CD4-positive, alpha-beta T cell (primary cell): ENCODE measurements at regions not wholly inside any gene's neighbourhood (a gene's known extent, or its start where the extent isn't known, plus 50 kb on each side); places are given as distances from the start of the nearest gene placed in this dataset.

Experiments
- ATAC-seq: fragments of 200-7000 bp; cut with Tn5 transposase; one replicate; pipeline ENCODE4 v1.10.0; 2022; ENCODE audit warnings: mild to moderate bottlenecking; ENCODE audit not compliant: poor library complexity
- CTCF ChIA-PET: fragments of 350-600 bp; sonication (Branson Sonifier 250); formaldehyde crosslinking; loops from one replicate; lab custom pipeline; 2021; ENCODE audit warnings: antibody characterized with exemption, inconsistent platforms; lab: Charles Lee
- POLR2A ChIA-PET: fragments of 350-600 bp; sonication (Branson Sonifier 250); formaldehyde crosslinking; loops from one replicate; lab custom pipeline; 2021; ENCODE audit warnings: antibody characterized with exemption, inconsistent platforms; lab: Charles Lee
- DNase-seq, 14 experiments: peaks; one replicate each; pipeline ENCODE4 v3.0.0-alpha.2; 2013 to 2020; ENCODE audit warnings: mixed read lengths in 2 of 14
- H3K27ac ChIP-seq, 2 donors: one replicate each; pipeline versions ENCODE4 v1.5.1 to v1.7.0; 2013; ENCODE audit warnings: low read length in 2 of 2, low read depth in 1 of 2, mild to moderate bottlenecking in 1 of 2
- H3K27me3 ChIP-seq, 2 experiments: 1 replicate in 1 of 2; 2 replicates in 1 of 2; pipeline versions ENCODE4 v1.6.1 to v1.7.0; 2013; ENCODE audit warnings: low read length in 2 of 2, control low read depth in 1 of 2, mild to moderate bottlenecking in 1 of 2, moderate library complexity in 1 of 2; ENCODE audit not compliant: insufficient read depth in 2 of 2, control insufficient read depth in 1 of 2
- H3K36me3 ChIP-seq: one replicate; pipeline ENCODE4 v1.6.1; 2013; ENCODE audit warnings: low read length, control low read depth; ENCODE audit not compliant: insufficient read depth
- H3K4me1 ChIP-seq: one replicate; pipeline ENCODE4 v1.6.1; 2013; ENCODE audit warnings: low read length, control low read depth; ENCODE audit not compliant: insufficient read depth
- H3K4me3 ChIP-seq: one replicate; pipeline ENCODE4 v1.5.1; 2013; ENCODE audit warnings: mild to moderate bottlenecking, low read length, moderate library complexity
- H3K9me3 ChIP-seq, 2 experiments: 1 replicate in 1 of 2; 2 replicates in 1 of 2; pipeline versions ENCODE4 v1.6.1 to v1.7.0; 2013; ENCODE audit warnings: low read length in 2 of 2, mild to moderate bottlenecking in 2 of 2, control low read depth in 1 of 2, moderate library complexity in 1 of 2; ENCODE audit not compliant: control insufficient read depth in 1 of 2, insufficient read depth in 1 of 2
- H3K27ac Mint-ChIP-seq: one replicate; pipeline ENCODE4 v1.8.0; 2020; ENCODE audit warnings: mixed read lengths
- H3K27me3 Mint-ChIP-seq: one replicate; pipeline ENCODE4 v1.8.0; 2021; ENCODE audit warnings: mixed read lengths
- H3K36me3 Mint-ChIP-seq: one replicate; pipeline ENCODE4 v1.8.0; 2021; ENCODE audit warnings: low read depth, mixed read lengths
- H3K4me1 Mint-ChIP-seq: one replicate; pipeline ENCODE4 v1.8.0; 2021; ENCODE audit warnings: low read depth, mixed read lengths
- H3K4me3 Mint-ChIP-seq: one replicate; pipeline ENCODE4 v1.8.0; 2020; ENCODE audit warnings: mild to moderate bottlenecking, mixed read lengths
- H3K9me3 Mint-ChIP-seq: one replicate; pipeline ENCODE4 v1.8.0; 2020; ENCODE audit warnings: mixed read lengths
- CTCF ChIP-seq: fragments of 200-600 bp; IDR thresholded peaks from one replicate; pipeline ENCODE4 v1.8.0; 2022; ENCODE audit warnings: antibody characterized with exemption, mild to moderate bottlenecking
- intact Hi-C, 2 experiments: fragments of 100-400 bp; cut with DNase I in 1 of 2; cut with micrococcal nuclease in 1 of 2; formaldehyde crosslinking; loops; one replicate each; pipeline versions ENCODE4 v1.15.1 to v1.9.0; 2023 to 2025; cut with DNase I, micrococcal nuclease

GRCh38 chr6:27806981-27807440 lies 105.2 kb downstream of the OR2B2 start:
- H3K27ac Mint-ChIP-seq, result peak overlapping the region; percentile 96
- H3K4me1 ChIP-seq, result peaks cover 30% of the 10 kb centered on the region
- H3K4me3 Mint-ChIP-seq, result peak overlapping the region; percentile 96
- H3K27me3 Mint-ChIP-seq, result peaks cover 4% of the 10 kb centered on the region
- peaks cover 51% of the 10 kb centered on the region for H3K4me1 Mint-ChIP-seq
- ChIA-PET CTCF (interaction anchor here (0.6 to 5.0 kb wide), 5 partner anchors 11 to 1809 kb away, joined by 3 to 36 read pairs (median 7); a partner anchor contains a TSS), POLR2A (interaction anchor here (0.6 to 10.4 kb wide), 34 partner anchors 9 to 1789 kb away, joined by 3 to 915 read pairs (median 11); partner anchors contain the start of gene ZKSCAN8)
- peak overlapping the region; percentile 65 for H3K4me3 ChIP-seq
- no peaks in the 10 kb centered on the region for H3K9me3 Mint-ChIP-seq
- intact Hi-C loops, result loop anchor here in 1 of 2 experiments (10.0 kb wide), 1 partner anchor 52 kb away; no protein-coding TSS in a partner anchor
- no peaks in the 10 kb centered on the region for H3K36me3 ChIP-seq
- peak overlapping the region; percentile 62 to 86 for H3K27ac ChIP-seq
- no peaks in the 10 kb centered on the region for H3K9me3 ChIP-seq
- peaks cover 25% of the 10 kb centered on the region for H3K36me3 Mint-ChIP-seq
- H3K27me3 ChIP-seq, result no peaks in the 10 kb centered on the region
- DNase-seq, result peak in 5 of 14 experiments; percentile 6 to 63 (median 54)
- ATAC-seq, result no peak
- TF ChIP-seq CTCF, result no peak

- Mint-ChIP-seq H3K4me3 (peak overlapping the region; percentile 48), H3K27me3 (peaks cover 4% of the 10 kb centered on the region), H3K9me3 (no peaks in the 10 kb centered on the region), H3K36me3 (peaks cover 22% of the 10 kb centered on the region), H3K27ac (no peak overlapping the region), H3K4me1 (peaks cover 37% of the 10 kb centered on the region)
- Histone ChIP-seq H3K27ac (no peak overlapping the region), H3K4me1 (peaks cover 23% of the 10 kb centered on the region), H3K4me3 (no peak overlapping the region), H3K27me3 (no peaks in the 10 kb centered on the region), H3K9me3 (no peaks in the 10 kb centered on the region), H3K36me3 (no peaks in the 10 kb centered on the region)
- TF ChIP-seq CTCF, result no peak
- intact Hi-C loops, result loop anchor here in 1 of 2 experiments (10.0 kb wide), 1 partner anchor 51 kb away; no protein-coding TSS in a partner anchor
- POLR2A ChIA-PET, result interaction anchor here (0.7 to 10.4 kb wide), 4 partner anchors 29 to 659 kb away, joined by 3 to 915 read pairs (median 570); a partner anchor contains a TSS
- CTCF ChIA-PET, result no interaction called here
- ATAC-seq (no peak), DNase-seq (no peak)
Observed at GRCh38 chr6:27805347-27805746, 106.8 kb downstream of the OR2B2 start.

- no peak for ATAC-seq
- peaks cover 17% of the 10 kb centered on the region for H3K36me3 Mint-ChIP-seq
- Histone ChIP-seq H3K4me1 (peaks cover 18% of the 10 kb centered on the region), H3K27ac (no peak overlapping the region), H3K9me3 (no peaks in the 10 kb centered on the region), H3K4me3 (no peak overlapping the region), H3K36me3 (no peaks in the 10 kb centered on the region), H3K27me3 (no peaks in the 10 kb centered on the region)
- H3K4me3 Mint-ChIP-seq, result no peak overlapping the region
- CTCF ChIA-PET, result no interaction called here
- H3K27me3 Mint-ChIP-seq, result peaks cover 4% of the 10 kb centered on the region
- intact Hi-C loops, result loop anchor here in 1 of 2 experiments (10.0 kb wide), 1 partner anchor 50 kb away; no protein-coding TSS in a partner anchor
- no peak for DNase-seq
- TF ChIP-seq CTCF, result no peak
- H3K27ac Mint-ChIP-seq, result no peak overlapping the region
- peaks cover 32% of the 10 kb centered on the region for H3K4me1 Mint-ChIP-seq
- POLR2A ChIA-PET, result no interaction called here
- no peaks in the 10 kb centered on the region for H3K9me3 Mint-ChIP-seq
Observed at GRCh38 chr6:27804851-27805250, 107.3 kb downstream of the OR2B2 start.
